ENCODE measurements at regions not wholly inside any gene's neighbourhood (a gene's known extent, or its start where the extent isn't known, plus 50 kb on each side); places are given as distances from the start of the nearest gene placed in this dataset.

DNA sequence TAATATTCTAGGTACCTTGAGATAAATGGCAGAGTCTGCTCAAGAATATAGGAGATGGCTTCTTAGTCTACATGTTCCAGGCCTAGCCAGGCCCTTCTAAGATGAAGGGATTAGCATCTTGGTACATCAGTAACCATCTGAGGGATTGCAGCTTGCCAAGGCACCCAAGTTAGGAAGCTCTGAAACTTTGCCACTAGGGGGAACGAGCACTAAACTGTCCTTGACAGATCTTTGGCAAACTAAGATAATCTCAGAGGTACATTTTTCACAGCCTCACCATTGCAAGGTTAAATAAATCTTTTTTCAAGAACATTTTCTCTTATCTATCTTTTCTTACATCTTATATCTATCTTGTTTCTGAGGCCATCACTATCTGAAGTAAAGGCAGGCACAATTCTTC lies 351.2 kb downstream of the RAP2B start:
- TF ChIP-seq, protein P1, sequence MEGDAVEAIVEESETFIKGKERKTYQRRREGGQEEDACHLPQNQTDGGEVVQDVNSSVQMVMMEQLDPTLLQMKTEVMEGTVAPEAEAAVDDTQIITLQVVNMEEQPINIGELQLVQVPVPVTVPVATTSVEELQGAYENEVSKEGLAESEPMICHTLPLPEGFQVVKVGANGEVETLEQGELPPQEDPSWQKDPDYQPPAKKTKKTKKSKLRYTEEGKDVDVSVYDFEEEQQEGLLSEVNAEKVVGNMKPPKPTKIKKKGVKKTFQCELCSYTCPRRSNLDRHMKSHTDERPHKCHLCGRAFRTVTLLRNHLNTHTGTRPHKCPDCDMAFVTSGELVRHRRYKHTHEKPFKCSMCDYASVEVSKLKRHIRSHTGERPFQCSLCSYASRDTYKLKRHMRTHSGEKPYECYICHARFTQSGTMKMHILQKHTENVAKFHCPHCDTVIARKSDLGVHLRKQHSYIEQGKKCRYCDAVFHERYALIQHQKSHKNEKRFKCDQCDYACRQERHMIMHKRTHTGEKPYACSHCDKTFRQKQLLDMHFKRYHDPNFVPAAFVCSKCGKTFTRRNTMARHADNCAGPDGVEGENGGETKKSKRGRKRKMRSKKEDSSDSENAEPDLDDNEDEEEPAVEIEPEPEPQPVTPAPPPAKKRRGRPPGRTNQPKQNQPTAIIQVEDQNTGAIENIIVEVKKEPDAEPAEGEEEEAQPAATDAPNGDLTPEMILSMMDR (IDR thresholded peaks at IDR 0.05; ENCODE audit: low read depth, low read length, poor library complexity, severe bottlenecking) = peak; percentile 47
- TF ChIP-seq EZH2phosphoT487 (IDR thresholded peaks at IDR 0.05; ENCODE audit: borderline replicate concordance, low read length) = no peak
